ENCODE measurements at regions not wholly inside any gene's neighbourhood (a gene's known extent, or its start where the extent isn't known, plus 50 kb on each side); places are given as distances from the start of the nearest gene placed in this dataset.

- no TSS peak for BruUV-seq (replicated peaks)
- H3K4me3 ChIP-seq, result no peak overlapping the region
- no peak overlapping the region for H3K9ac ChIP-seq (ENCODE audit: insufficient read depth in 1 of 2, low read depth in 2 of 2, low read length in 2 of 2)
- POLR2A ChIA-PET, result no interaction called here
- H3K36me3 ChIP-seq (ENCODE audit: control insufficient read depth, insufficient read depth, low read length), result no peaks in the 10 kb centered on the region
- H2AFZ ChIP-seq (ENCODE audit: low read depth, low read length), result no peak overlapping the region
- no peak overlapping the region for H3K27ac ChIP-seq (ENCODE audit: extremely low read depth, low read depth, low read length)
- WGBS (ENCODE audit: insufficient coverage, low coverage, missing lambda C conversion rate), result 0% methylated on average over 2 of the region's 2 CpGs
- TF ChIP-seq ZBTB34 (CRISPR knock-in tag; IDR thresholded peaks at IDR 0.05), result no peak
- no peak for TF ChIP-seq HDAC6 (IDR thresholded peaks at IDR 0.05; ENCODE audit: low read depth, low read length)
- no peak for TF ChIP-seq ZNF3 (CRISPR knock-in tag; IDR thresholded peaks at IDR 0.05)
- no peak for TF ChIP-seq RBM17 (IDR thresholded peaks at IDR 0.05; ENCODE audit: borderline replicate concordance, low read depth, low read length)
- TF ChIP-seq ZFP30 (CRISPR knock-in tag; IDR thresholded peaks at IDR 0.05; ENCODE audit: borderline replicate concordance), result no peak
- TF ChIP-seq TRIM28 (IDR thresholded peaks at IDR 0.05), result no peak
- no peak for TF ChIP-seq PATZ1 (CRISPR knock-in tag; IDR thresholded peaks at IDR 0.05; ENCODE audit: borderline replicate concordance)
- TF ChIP-seq ERF (CRISPR knock-in tag; IDR thresholded peaks at IDR 0.05), result no peak
- TF ChIP-seq ZNF354B (CRISPR knock-in tag; IDR thresholded peaks at IDR 0.05), result no peak
- no peak for TF ChIP-seq ZNF384 (IDR thresholded peaks at IDR 0.05; ENCODE audit: low read depth, low read length)
- TF ChIP-seq CEBPG (CRISPR knock-in tag; IDR thresholded peaks at IDR 0.05), result no peak
- no peak for TF ChIP-seq CEBPG (tag; conservative IDR thresholded peaks at IDR 0.05 in 1 of 2, IDR thresholded peaks at IDR 0.05 in 1 of 2)
- TF ChIP-seq PTBP1 (IDR thresholded peaks at IDR 0.05; ENCODE audit: low read depth, low read length), result no peak
- no peak for TF ChIP-seq PURB (CRISPR knock-in tag; IDR thresholded peaks at IDR 0.05; ENCODE audit: low read depth)
- TF ChIP-seq ADNP (tag; IDR thresholded peaks at IDR 0.05), result no peak
- FAIRE-seq (no peak), DNase-seq (ENCODE audit: extremely low read depth in 1 of 4, low spot score in 3 of 4) (no peak), ATAC-seq (no peak)
- no peaks in the 10 kb centered on the region for H3K79me2 ChIP-seq (ENCODE audit: control insufficient read depth, insufficient read depth, low read length)
- H4K20me1 ChIP-seq (replicated peaks; ENCODE audit: control insufficient read depth, insufficient read depth, low read length), result no peaks in the 10 kb centered on the region
- in situ Hi-C loops (cut with MboI), result no loop called here
- H3K4me2 ChIP-seq (ENCODE audit: insufficient read depth, low read length), result no peak overlapping the region
- H3K9me1 ChIP-seq (ENCODE audit: control insufficient read depth, insufficient read depth, low read length), result no peaks in the 10 kb centered on the region
- H3K4me1 ChIP-seq (replicated peaks in 1 of 2; ENCODE audit: control insufficient read depth in 2 of 2, insufficient read depth in 2 of 2, low read length in 2 of 2), result no peaks in the 10 kb centered on the region
- intact Hi-C loops (cut with micrococcal nuclease), result no loop called here
- CTCF ChIA-PET (ENCODE audit: low intra/inter-chr PET ratio), result no interaction called here
- peaks cover 3% of the 10 kb centered on the region; the same call in 1 of the 2 replicates for H3K9me3 ChIP-seq (replicated peaks; ENCODE audit: control insufficient read depth, insufficient read depth, low read depth, low read length)
- H3K27me3 ChIP-seq (ENCODE audit: control insufficient read depth in 2 of 2, insufficient read depth in 2 of 2, low read length in 2 of 2), result no peaks in the 10 kb centered on the region
These were observed 430.7 kb upstream of the GRM3 start for GRCh38 chr7:86212976-86213375.

Measured in K562 (cell line).